Myocyte (in vitro differentiated cells): ENCODE measurements at regions not wholly inside any gene's neighbourhood (a gene's known extent, or its start where the extent isn't known, plus 50 kb on each side); places are given as distances from the start of the nearest gene placed in this dataset.
A peak's percentile ranks its signal among the peaks of the same experiment; 100 is the strongest.

Experiments used
- DNase-seq: peaks from one replicate; pipeline ENCODE4 v3.0.0-alpha.2; 2012; ENCODE audit warnings: low read depth

DNA sequence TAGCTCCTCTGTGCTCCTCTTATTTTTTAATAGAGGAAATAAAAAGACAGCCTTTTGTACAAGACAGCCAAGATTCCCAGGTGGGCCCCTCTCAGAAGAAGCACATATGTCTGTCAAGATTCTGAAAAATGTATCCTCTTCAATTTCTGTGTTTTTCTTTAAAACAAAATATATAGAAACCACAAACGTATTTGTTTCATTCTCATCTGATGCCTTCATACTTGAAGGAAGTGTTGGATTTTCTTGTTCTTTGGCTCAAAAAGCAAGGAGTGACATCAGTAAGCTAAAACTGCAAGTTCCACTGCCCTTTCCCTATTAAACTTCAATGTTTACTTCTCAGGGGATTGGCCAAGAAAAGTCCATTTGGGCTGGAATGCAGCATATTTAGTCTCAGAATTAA, 193.8 kb upstream of the OSR1 start:
- DNase-seq: no peak

GRCh38 chr2:19550750-19551149, 192.3 kb upstream of the OSR1 start:
- no peak for DNase-seq

DNA sequence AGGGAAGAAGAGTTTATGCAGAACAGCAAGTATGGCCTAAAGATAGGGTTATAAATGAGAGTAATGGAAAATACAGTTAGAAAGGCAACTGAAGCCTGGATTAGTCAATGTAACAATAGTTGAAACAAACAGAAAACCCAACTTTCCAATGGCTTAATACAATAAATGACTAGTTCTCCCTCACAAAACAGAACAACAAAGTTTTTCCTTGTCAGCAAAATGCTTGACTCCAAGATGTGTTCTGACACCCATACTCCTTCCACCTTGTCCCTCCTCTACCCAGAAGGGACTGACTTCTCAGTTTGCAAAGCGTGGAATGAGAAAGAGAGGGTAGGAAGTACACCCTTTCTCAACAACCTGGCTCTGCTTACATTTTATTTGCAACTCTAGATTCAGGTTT, 191.4 kb upstream of the OSR1 start:
- DNase-seq: no peak

GRCh38 chr2:19548116-19548515, 189.7 kb upstream of the OSR1 start:
- no peak for DNase-seq

- DNase-seq: no peak
Measured at GRCh38 chr2:19547321-19547720, 188.9 kb upstream of the OSR1 start.

GRCh38 chr2:19545507-19545906, 187.1 kb upstream of the OSR1 start:
- DNase-seq: no peak

DNA sequence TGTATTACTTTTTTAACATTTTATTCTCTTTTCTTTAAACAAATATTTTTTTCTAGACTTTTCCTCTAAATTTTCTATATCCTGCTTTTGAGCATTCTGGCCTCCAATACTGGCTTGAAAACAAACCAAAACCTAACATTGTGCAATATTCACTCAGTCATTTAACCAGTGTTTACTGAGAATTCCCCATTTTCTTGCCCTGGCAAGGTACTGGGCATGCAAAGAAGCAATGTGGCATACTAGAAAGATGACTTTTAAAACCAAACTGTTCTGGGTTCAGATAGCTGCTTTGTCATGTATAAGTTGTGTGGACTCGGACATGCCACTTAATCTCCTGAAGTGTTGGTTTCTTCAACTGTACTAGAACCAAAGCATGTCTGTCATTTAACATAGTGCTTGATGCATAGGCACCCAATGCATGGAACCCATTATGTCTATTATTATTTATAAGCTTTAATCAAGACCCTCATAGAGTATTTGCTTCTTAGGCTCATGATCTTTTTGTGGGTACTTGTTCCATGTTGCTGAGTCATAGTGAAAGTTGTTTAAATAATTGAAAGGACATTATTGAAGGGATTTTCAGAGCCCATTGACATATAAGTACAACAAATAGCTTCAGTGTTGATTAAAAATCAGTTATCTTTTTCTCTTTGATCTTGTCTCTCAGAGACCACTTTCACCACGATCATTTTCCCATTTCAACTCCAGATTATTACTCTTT, 185.4 kb upstream of the OSR1 start:
- no peak for DNase-seq

- DNase-seq: peak; percentile 70
Measured at GRCh38 chr2:19542796-19543662, 184.6 kb upstream of the OSR1 start.

GRCh38 chr2:19541884-19542283, 183.5 kb upstream of the OSR1 start:
- DNase-seq: no peak

DNA sequence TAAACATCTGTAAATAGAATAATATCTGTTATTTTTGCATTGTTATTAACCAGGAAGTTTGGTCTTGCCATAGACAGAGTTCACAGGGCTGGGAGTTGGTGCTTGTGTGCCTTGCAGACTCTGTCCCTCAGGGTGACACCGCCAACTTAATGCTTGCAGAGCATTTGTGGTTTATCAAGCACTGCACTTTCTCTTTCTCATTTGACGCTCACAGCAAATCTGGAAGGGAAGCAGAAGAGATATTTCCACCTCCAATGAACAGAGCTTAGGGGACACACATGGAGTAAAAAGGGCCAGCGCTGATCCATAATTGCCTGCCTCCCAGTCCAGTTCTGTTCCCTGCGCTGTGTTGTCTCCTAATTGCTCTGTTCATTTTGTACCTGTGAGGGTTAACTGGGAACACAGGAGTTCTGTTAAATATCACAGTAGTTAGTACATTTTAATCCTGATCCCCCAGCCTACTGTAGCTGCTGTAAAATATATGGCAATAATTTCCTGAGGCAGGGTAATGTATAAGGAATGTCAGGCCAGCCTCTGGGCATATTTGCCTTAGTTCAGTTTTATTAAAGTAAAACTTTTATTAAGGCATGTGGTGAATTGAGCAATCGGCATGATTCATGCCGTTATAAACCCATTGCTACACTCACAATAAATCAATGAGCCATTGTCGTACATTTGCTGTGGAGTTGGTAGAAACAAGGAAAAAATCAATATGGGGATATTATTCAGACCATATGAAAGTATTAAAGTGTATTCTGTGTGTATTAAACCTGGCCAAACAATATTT, 182.5 kb upstream of the OSR1 start:
- DNase-seq: peak; percentile 19

DNA sequence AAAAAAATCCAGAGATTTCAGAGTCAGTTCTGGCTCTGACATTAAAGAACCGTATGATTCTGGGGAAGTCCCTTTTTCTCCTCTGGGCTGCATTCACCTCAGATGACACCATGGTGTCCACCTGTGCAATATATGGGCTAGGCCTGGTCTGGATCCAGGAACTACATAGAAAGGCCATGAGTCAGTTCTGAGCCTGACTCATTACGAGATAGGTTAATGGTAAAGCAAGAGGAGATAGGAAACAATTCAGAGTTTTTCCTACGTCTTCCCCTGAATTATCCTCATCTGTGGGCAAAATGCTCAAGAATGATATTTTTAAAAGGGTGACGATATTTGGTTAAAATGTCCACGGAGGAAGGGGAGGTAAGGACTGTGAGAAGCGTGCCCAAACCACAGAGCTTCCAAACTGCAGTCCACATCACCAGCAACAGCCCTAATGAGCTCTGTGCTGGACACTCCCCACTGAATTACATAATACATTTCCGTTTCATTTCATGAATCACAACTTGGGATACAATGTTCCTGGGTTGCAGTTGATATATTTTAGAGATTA, 180.1 kb upstream of the OSR1 start:
- peak; percentile 88 for DNase-seq

DNA sequence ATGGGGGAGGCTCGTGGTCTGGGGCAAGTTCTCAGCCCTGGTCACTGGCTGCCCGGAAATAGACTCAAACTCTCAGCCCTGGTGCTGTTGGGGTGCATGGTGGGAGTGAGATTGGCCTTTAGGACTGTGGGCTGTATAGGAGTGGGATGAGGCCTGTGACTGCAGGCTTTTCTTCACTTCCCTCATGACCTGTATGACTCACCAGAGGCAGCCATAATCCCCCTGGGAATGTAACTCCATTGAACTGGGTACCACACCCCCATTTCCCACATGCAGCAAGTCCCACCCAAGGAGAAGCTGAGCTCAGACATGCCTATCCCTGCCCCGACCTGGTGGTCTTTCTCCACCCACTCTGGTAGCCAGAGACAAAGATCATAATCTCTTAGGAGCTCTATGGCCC, 177.7 kb upstream of the OSR1 start:
- DNase-seq: no peak

DNA sequence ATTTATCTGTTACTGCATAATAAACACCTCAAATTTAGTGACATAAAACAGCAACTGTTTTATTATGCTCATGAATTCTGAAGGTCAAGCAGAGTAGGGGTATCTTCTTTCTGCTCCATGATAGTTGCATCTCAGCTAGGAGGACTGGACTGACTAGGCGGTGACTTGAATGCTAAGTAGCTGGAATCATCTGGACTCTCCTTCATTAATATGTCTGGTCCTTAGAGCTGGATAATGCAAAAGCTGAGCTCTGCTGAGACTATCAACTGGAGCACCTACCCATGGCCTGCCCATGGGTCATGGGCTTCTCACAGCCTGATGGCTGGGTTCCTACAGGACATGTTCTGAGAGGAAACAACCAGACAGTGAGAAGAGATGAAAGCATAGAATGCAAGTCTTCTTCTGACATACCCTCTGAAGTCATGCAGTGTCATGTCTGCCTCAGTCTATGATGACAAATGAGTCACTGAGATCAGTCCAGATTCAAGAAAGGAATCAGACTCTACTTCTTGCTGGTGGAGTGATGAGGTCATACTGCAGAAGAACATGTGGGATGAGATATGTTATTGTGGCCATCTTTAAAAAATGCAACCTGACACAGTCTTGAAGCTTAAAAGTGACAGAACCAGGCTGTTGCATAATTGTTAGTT, 174.2 kb upstream of the OSR1 start:
- peak; percentile 10 for DNase-seq

DNA sequence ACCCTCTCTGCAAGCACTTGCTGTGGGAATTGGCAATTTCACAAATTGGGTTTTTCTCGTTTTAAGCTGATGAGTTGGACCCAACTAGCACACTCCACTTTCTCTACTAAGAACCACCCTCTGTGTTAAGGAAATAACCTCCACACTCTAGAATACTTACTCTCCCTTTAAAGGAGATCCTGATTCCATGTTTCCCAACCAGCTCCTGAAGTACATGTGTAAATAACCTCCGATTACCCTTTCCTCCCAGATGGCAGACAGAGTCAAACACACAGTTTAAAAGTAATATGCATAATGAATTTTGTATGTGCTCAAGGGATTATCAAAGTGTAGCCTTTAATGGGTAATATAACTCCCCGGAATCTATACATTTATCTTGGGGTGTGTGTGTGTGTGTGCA, 171.3 kb upstream of the OSR1 start:
- DNase-seq: no peak

- no peak for DNase-seq
Measured at GRCh38 chr2:19527771-19528170, 169.3 kb upstream of the OSR1 start.

- no peak for DNase-seq
Measured at GRCh38 chr2:19525313-19525712, 166.9 kb upstream of the OSR1 start.

- DNase-seq: no peak
Measured at GRCh38 chr2:19519045-19519444, 160.6 kb upstream of the OSR1 start.

DNA sequence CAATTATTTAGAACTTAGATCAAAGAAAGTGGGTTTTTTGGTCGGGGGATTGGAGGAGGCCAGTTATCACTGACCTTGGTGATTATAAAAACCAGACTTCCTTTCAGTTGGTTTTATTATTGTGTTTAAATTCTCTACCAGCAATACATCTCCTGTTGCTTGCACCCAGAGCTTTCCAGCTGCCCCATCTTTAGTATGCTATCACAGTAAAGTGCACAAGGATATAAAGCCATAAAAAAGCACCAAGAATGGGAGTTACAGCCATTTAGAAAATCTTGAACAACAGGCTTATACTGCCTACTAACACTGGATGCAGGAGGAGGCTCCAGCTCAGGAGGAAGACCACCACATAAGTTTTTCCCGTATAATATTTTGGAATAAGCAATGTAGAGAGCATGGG, 148.7 kb upstream of the OSR1 start:
- DNase-seq: no peak

GRCh38 chr2:19505199-19506136, 147.0 kb upstream of the OSR1 start:
- DNase-seq: peak; percentile 6
